ENCODE measurements at regions not wholly inside any gene's neighbourhood (a gene's known extent, or its start where the extent isn't known, plus 50 kb on each side); places are given as distances from the start of the nearest gene placed in this dataset.

DNA sequence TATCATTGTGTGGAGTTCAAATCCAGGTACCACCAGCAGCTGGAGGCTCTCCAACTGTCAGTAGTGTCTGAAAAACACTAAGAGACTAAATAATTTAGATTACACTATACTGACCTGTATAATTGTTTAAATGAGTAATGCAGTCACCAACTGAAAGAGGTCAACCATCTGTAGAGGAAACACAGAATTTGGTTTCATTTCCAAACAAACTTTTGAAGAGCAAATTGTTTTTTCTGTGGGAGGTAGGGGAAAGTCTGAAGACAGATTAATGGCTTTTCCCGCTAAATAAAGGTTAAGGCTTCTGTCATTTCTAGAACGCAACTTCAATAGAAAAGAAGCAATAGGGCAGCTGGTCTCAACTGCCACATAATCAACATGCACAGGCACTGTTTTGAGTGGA lies 462.6 kb downstream of the PRKD1 start:
- H3K4me3 Mint-ChIP-seq, result no peak overlapping the region
- H3K27ac Mint-ChIP-seq, result no peak overlapping the region
- H3K4me1 Mint-ChIP-seq, result no peaks in the 10 kb centered on the region
- no peaks in the 10 kb centered on the region for H3K27me3 Mint-ChIP-seq
- peaks cover 4% of the 10 kb centered on the region for H3K9me3 Mint-ChIP-seq
- no peak for DNase-seq
- H3K36me3 Mint-ChIP-seq (ENCODE audit: low read depth), result no peaks in the 10 kb centered on the region
- ChIA-PET POLR2A (no interaction called here), CTCF (no interaction called here)

DNA sequence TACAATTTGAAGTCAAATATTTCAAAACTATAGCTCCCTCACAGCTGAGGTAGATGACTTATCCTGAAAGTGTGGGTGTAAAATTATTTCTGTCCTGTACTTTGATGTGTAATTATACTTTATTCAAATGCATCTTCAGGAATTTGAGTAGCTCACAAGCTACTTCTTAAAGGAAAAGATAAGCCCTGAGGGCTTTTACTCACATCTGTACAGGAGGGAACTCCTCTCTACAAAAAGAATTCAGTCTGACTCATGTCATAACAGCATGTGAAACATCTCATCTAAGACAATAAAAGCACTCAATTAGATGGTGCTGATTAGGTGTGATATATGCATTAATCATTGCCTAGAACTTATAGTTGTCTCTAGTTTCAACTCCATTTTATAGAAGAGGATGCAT lies 452.0 kb downstream of the PRKD1 start:
- Mint-ChIP-seq H3K36me3 (ENCODE audit: low read depth) (no peaks in the 10 kb centered on the region), H3K27me3 (no peaks in the 10 kb centered on the region), H3K4me1 (no peaks in the 10 kb centered on the region), H3K4me3 (no peak overlapping the region), H3K27ac (no peak overlapping the region), H3K9me3 (peaks cover 2% of the 10 kb centered on the region)
- ChIA-PET POLR2A (no interaction called here), CTCF (no interaction called here)
- no peak for DNase-seq

DNA sequence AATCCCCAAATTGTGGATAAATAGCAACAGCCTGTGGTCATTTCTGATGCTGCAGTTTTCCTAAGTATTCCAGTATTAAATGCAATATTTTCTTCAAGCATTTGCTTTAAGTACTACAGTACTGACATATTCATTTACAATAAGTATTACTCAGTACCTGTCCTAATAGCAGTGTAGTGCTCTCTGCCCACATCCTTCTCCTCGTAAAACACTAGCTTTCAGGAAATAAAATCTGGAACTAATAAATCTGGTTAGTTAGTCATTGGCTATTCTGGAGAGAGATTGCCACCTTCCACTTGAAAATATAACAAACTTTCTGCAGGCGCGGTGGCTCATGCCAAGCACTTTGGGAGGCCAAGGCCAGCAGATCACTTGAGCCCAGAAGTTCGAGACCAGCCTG lies 441.5 kb downstream of the PRKD1 start:
- CTCF ChIA-PET, result no interaction called here
- POLR2A ChIA-PET, result no interaction called here
- Mint-ChIP-seq H3K9me3 (peaks cover 5% of the 10 kb centered on the region), H3K27ac (no peak overlapping the region), H3K4me1 (no peaks in the 10 kb centered on the region), H3K36me3 (ENCODE audit: low read depth) (no peaks in the 10 kb centered on the region), H3K27me3 (no peaks in the 10 kb centered on the region), H3K4me3 (no peak overlapping the region)
- no peak for DNase-seq

DNA sequence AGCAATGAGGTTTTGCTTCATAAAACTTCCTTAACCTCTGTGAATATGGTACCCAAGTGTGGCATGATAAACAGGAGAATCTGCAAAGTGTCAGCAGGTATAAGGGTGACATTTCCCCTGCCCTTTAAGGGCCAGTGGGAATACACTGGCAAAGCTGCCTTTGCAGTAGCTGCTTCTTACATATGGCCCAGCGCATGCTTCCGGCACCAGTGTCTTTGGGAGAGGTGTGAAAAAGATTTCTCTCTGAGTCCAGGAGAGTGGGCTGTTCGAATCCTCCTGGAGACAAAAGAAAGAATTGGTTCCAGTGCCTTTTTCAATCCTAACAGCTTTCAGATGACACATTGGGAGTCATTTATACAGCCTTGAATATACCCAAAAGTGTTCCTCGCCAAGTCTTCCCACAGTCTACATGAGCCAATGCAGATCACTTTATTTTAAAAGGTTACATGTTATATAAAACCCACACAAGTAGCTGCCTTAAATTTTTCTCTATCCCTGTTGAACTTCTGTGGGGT lies 437.7 kb downstream of the PRKD1 start:
- H3K9me3 Mint-ChIP-seq, result peaks cover 9% of the 10 kb centered on the region
- no peaks in the 10 kb centered on the region for H3K4me1 Mint-ChIP-seq
- POLR2A ChIA-PET, result no interaction called here
- H3K27me3 Mint-ChIP-seq, result no peaks in the 10 kb centered on the region
- CTCF ChIA-PET, result interaction anchor here (0.8 kb wide), 1 partner anchor 7 kb away, joined by 3 read pairs; no protein-coding TSS in a partner anchor
- no peak for DNase-seq
- H3K27ac Mint-ChIP-seq, result no peak overlapping the region
- H3K4me3 Mint-ChIP-seq, result no peak overlapping the region
- H3K36me3 Mint-ChIP-seq (ENCODE audit: low read depth), result no peaks in the 10 kb centered on the region

GRCh38 chr14:29493849-29494248 lies 433.8 kb downstream of the PRKD1 start:
- Mint-ChIP-seq H3K9me3 (peaks cover 4% of the 10 kb centered on the region), H3K4me1 (no peaks in the 10 kb centered on the region), H3K36me3 (ENCODE audit: low read depth) (no peaks in the 10 kb centered on the region), H3K27ac (no peak overlapping the region), H3K27me3 (no peaks in the 10 kb centered on the region), H3K4me3 (no peak overlapping the region)
- no peak for DNase-seq
- ChIA-PET CTCF (no interaction called here), POLR2A (no interaction called here)

DNA sequence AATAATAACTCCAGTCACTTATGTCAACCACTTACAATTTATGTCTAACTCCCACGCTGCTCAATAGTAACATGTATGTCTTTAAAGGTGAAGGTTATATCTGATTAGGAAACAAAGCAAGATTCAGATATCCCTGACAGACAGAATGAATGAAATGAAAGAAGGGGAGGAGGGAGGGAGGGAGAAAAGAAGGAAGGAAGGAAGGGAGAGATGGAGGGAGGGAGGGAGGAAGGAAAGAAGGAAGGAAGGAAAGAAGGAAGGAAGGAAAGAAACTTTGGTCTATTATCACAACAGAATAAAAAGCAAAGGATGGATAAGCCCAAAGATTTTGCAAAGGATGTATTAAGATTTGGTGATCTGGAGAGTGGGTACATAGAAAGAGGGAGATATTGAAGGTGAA lies 433.3 kb downstream of the PRKD1 start:
- Mint-ChIP-seq H3K27me3 (no peaks in the 10 kb centered on the region), H3K4me3 (no peak overlapping the region), H3K4me1 (no peaks in the 10 kb centered on the region), H3K27ac (no peak overlapping the region), H3K36me3 (ENCODE audit: low read depth) (no peaks in the 10 kb centered on the region), H3K9me3 (peaks cover 4% of the 10 kb centered on the region)
- POLR2A ChIA-PET, result no interaction called here
- CTCF ChIA-PET, result no interaction called here
- no peak for DNase-seq

- no peaks in the 10 kb centered on the region for H3K4me1 Mint-ChIP-seq
- H3K27ac Mint-ChIP-seq, result no peak overlapping the region
- no peak for DNase-seq
- CTCF ChIA-PET, result no interaction called here
- H3K27me3 Mint-ChIP-seq, result no peaks in the 10 kb centered on the region
- H3K9me3 Mint-ChIP-seq, result no peaks in the 10 kb centered on the region
- no peak overlapping the region for H3K4me3 Mint-ChIP-seq
- H3K36me3 Mint-ChIP-seq (ENCODE audit: low read depth), result no peaks in the 10 kb centered on the region
- POLR2A ChIA-PET, result no interaction called here
Measured at GRCh38 chr14:29503903-29504302, 423.7 kb downstream of the PRKD1 start.

DNA sequence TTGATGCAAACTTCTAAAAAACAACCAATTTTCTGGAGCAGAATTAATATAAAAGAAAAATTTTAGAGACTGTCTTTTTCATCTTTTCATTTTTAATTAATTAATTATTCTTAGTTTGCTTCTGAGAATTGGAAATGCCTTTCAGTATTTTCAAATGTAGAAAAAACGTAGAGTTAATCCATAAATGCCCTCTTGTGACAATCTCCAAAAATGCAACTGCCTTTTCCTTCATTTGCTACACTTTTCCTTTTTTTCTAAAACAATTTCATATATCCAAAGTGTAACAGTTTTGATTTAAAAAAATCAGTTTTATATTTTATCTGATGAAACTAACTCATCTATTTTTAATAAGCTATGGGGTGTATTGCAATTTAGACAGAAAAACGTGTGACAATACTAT lies 409.3 kb downstream of the PRKD1 start:
- no peak overlapping the region for H3K27ac Mint-ChIP-seq
- ChIA-PET CTCF (no interaction called here), POLR2A (no interaction called here)
- no peak for DNase-seq
- no peak overlapping the region for H3K4me3 Mint-ChIP-seq
- H3K36me3 Mint-ChIP-seq (ENCODE audit: low read depth), result no peaks in the 10 kb centered on the region
- no peaks in the 10 kb centered on the region for H3K27me3 Mint-ChIP-seq
- H3K9me3 Mint-ChIP-seq, result peaks cover 12% of the 10 kb centered on the region
- H3K4me1 Mint-ChIP-seq, result no peaks in the 10 kb centered on the region

- DNase-seq, result no peak
- ChIA-PET CTCF (no interaction called here), POLR2A (no interaction called here)
- Mint-ChIP-seq H3K36me3 (ENCODE audit: low read depth) (no peaks in the 10 kb centered on the region), H3K4me3 (no peak overlapping the region), H3K27ac (no peak overlapping the region), H3K9me3 (peaks cover 12% of the 10 kb centered on the region), H3K27me3 (no peaks in the 10 kb centered on the region), H3K4me1 (no peaks in the 10 kb centered on the region)
Measured at GRCh38 chr14:29521526-29522137, 406.0 kb downstream of the PRKD1 start.
